ENCODE measurements at regions not wholly inside any gene's neighbourhood (a gene's known extent, or its start where the extent isn't known, plus 50 kb on each side); places are given as distances from the start of the nearest gene placed in this dataset.
A peak's percentile ranks its signal among the peaks of the same experiment; 100 is the strongest.

GRCh38 chr3:177978946-177979345 lies 557.3 kb upstream of the KCNMB2 start:
- no peak for DNase-seq

- DNase-seq: no peak
These were observed 556.5 kb upstream of the KCNMB2 start for GRCh38 chr3:177979703-177980102.

GRCh38 chr3:177981576-177981975 lies 554.7 kb upstream of the KCNMB2 start:
- no peak for DNase-seq

- no peak for DNase-seq
These were observed 554.2 kb upstream of the KCNMB2 start for GRCh38 chr3:177982034-177982433.

- no peak for DNase-seq
These were observed 552.9 kb upstream of the KCNMB2 start for GRCh38 chr3:177983320-177983719.

GRCh38 chr3:177992993-177993970 lies 543.0 kb upstream of the KCNMB2 start:
- DNase-seq: no peak

- DNase-seq: no peak
These were observed 541.3 kb upstream of the KCNMB2 start for GRCh38 chr3:177994976-177995375.

- no peak for DNase-seq
These were observed 540.7 kb upstream of the KCNMB2 start for GRCh38 chr3:177995381-177996085.

GRCh38 chr3:178001670-178002101 lies 534.5 kb upstream of the KCNMB2 start:
- peak; percentile 34 for DNase-seq

GRCh38 chr3:178002113-178002512 lies 534.1 kb upstream of the KCNMB2 start:
- no peak for DNase-seq

GRCh38 chr3:178003756-178004155 lies 532.5 kb upstream of the KCNMB2 start:
- no peak for DNase-seq

GRCh38 chr3:178005961-178006360 lies 530.3 kb upstream of the KCNMB2 start:
- DNase-seq: no peak

GRCh38 chr3:178010306-178010705 lies 525.9 kb upstream of the KCNMB2 start:
- no peak for DNase-seq

- DNase-seq: no peak
These were observed 516.6 kb upstream of the KCNMB2 start for GRCh38 chr3:178019645-178020044.

GRCh38 chr3:178022599-178022998 lies 513.6 kb upstream of the KCNMB2 start:
- no peak for DNase-seq

GRCh38 chr3:178028933-178029332 lies 507.3 kb upstream of the KCNMB2 start:
- DNase-seq: no peak

GRCh38 chr3:178036451-178037144 lies 499.6 kb upstream of the KCNMB2 start:
- no peak for DNase-seq

GRCh38 chr3:178041931-178042330 lies 494.3 kb upstream of the KCNMB2 start:
- DNase-seq: no peak

GRCh38 chr3:178042376-178042775 lies 493.9 kb upstream of the KCNMB2 start:
- DNase-seq: no peak

- no peak for DNase-seq
These were observed 493.2 kb upstream of the KCNMB2 start for GRCh38 chr3:178043084-178043483.

GRCh38 chr3:178044320-178044719 lies 491.9 kb upstream of the KCNMB2 start:
- DNase-seq: no peak

- no peak for DNase-seq
These were observed 488.7 kb upstream of the KCNMB2 start for GRCh38 chr3:178047496-178047895.

- no peak for DNase-seq
These were observed 487.5 kb upstream of the KCNMB2 start for GRCh38 chr3:178048768-178049167.
